SK-N-SH (cell line): ENCODE measurements at regions not wholly inside any gene's neighbourhood (a gene's known extent, or its start where the extent isn't known, plus 50 kb on each side); places are given as distances from the start of the nearest gene placed in this dataset.

Source experiments
- CTCF ChIA-PET: fragments of 300-600, 350-600 bp; formaldehyde crosslinking; extraction: SDS; loops from one replicate; lab custom pipeline; 2021; lab: Yijun Ruan, JAX
- POLR2A ChIA-PET: fragments of 350-600 bp; sonication (Branson Sonifier 250); formaldehyde crosslinking; extraction: SDS; loops from one replicate; lab custom pipeline; 2020; ENCODE audit warnings: antibody characterized with exemption, inconsistent platforms; lab: Yijun Ruan, JAX
- DNase-seq: peaks from one replicate; pipeline ENCODE4 v3.0.0; 2012
- H2AFZ ChIP-seq: fragments of 200-600 bp; sonication (generic); 2 replicates; pipeline ENCODE4 v1.8.1; 2016; ENCODE audit warnings: antibody characterized with exemption, mild to moderate bottlenecking, low read depth
- H3F3A ChIP-seq: fragments of 200-600 bp; sonication (generic); replicated peaks from 2 replicates; pipeline ENCODE3; 2016; ENCODE audit warnings: antibody characterized with exemption, mild to moderate bottlenecking; ENCODE audit not compliant: insufficient read depth
- H3K27ac ChIP-seq, 2 experiments: fragments of 200-500 bp in 1 of 2; fragments of 200-600 bp in 1 of 2; sonication (Bioruptor generic) in 1 of 2; sonication (generic), shearing (Covaris generic) in 1 of 2; 2 replicates each; pipeline versions ENCODE4 v1.5.1 to v1.6.1; 2014 to 2016; ENCODE audit warnings: low read depth in 2 of 2, inconsistent platforms in 1 of 2, low read length in 1 of 2, mild to moderate bottlenecking in 1 of 2, mixed read lengths in 1 of 2
- H3K27me3 ChIP-seq: fragments of 200-600 bp; sonication (generic), shearing (Covaris generic); 2 replicates; pipeline ENCODE4 v1.6.1; 2016; ENCODE audit warnings: mixed run types; ENCODE audit not compliant: insufficient read depth
- H3K36me3 ChIP-seq, 2 experiments: fragments of 200-500 bp in 1 of 2; fragments of 200-600 bp in 1 of 2; sonication (Bioruptor generic) in 1 of 2; sonication (generic) in 1 of 2; replicated peaks in 1 of 2; 2 replicates each; pipeline versions ENCODE3 to v1.5.1; 2014 to 2016; ENCODE audit warnings: low read length in 1 of 2, mild to moderate bottlenecking in 1 of 2; ENCODE audit not compliant: insufficient read depth in 2 of 2, control insufficient read depth in 1 of 2
- H3K4me1 ChIP-seq, 2 experiments: fragments of 200-500 bp in 1 of 2; fragments of 200-600 bp in 1 of 2; sonication (Bioruptor generic) in 1 of 2; sonication (generic), shearing (Covaris generic) in 1 of 2; 2 replicates each; pipeline versions ENCODE4 v1.5.1 to v1.6.1; 2014 to 2016; ENCODE audit warnings: low read depth in 1 of 2, low read length in 1 of 2, mixed run types in 1 of 2; ENCODE audit not compliant: insufficient read depth in 2 of 2, control insufficient read depth in 1 of 2
- H3K4me2 ChIP-seq: fragments of 200-600 bp; sonication (generic), shearing (Covaris generic); 2 replicates; pipeline ENCODE4 v1.6.1; 2017; ENCODE audit warnings: mixed run types
- H3K4me3 ChIP-seq, 2 experiments: fragments of 200-500 bp in 1 of 2; fragments of 200-600 bp in 1 of 2; sonication (Bioruptor generic) in 1 of 2; sonication (generic), shearing (Covaris generic) in 1 of 2; 2 replicates each; pipeline versions ENCODE4 v1.5.1 to v1.8.1; 2014 to 2016; ENCODE audit warnings: low read depth in 2 of 2, inconsistent platforms in 1 of 2, low read length in 1 of 2, mild to moderate bottlenecking in 1 of 2, mixed read lengths in 1 of 2, moderate library complexity in 1 of 2
- H3K79me2 ChIP-seq: fragments of 200-600 bp; sonication (generic); 2 replicates; pipeline ENCODE4 v1.8.1; 2017; ENCODE audit warnings: mild to moderate bottlenecking; ENCODE audit not compliant: insufficient read depth
- H3K9ac ChIP-seq: fragments of 200-600 bp; sonication (generic); 2 replicates; pipeline ENCODE4 v1.6.1; 2017; ENCODE audit warnings: mixed run types
- H3K9me2 ChIP-seq: fragments of 200-600 bp; sonication (generic); 2 replicates; pipeline ENCODE4 v1.6.1; 2017; ENCODE audit warnings: mixed run types
- H3K9me3 ChIP-seq: fragments of 200-600 bp; sonication (generic); 2 replicates; pipeline ENCODE4 v1.6.1; 2017; ENCODE audit warnings: mixed run types, mild to moderate bottlenecking, moderate library complexity
- H4K20me1 ChIP-seq: fragments of 200-600 bp; sonication (generic); 2 replicates; pipeline ENCODE4 v1.6.1; 2017; ENCODE audit warnings: mild to moderate bottlenecking, mixed run types; ENCODE audit not compliant: insufficient read depth
- CHD2 ChIP-seq: fragments of 150-350 bp; IDR thresholded peaks from 2 replicates; pipeline ENCODE4 v1.6.1; 2018; ENCODE audit warnings: low read length; ENCODE audit not compliant: partially characterized antibody
- ELF1 ChIP-seq: IDR thresholded peaks from 2 replicates; pipeline ENCODE4 v1.4.0; 2012
- EZH2phosphoT487 ChIP-seq: fragments of 200-600 bp; sonication (generic); IDR thresholded peaks from 2 replicates; pipeline ENCODE4 v1.6.1; 2017; ENCODE audit warnings: low read depth, mixed run types, mild to moderate bottlenecking, antibody characterized with exemption, moderate library complexity, borderline replicate concordance
- GABPA ChIP-seq: IDR thresholded peaks from 2 replicates; pipeline ENCODE4 v1.4.0; 2012; ENCODE audit warnings: low read depth, mild to moderate bottlenecking
- JUND ChIP-seq: IDR thresholded peaks from 2 replicates; pipeline ENCODE4 v1.4.0; 2012
- MAX ChIP-seq: IDR thresholded peaks from 2 replicates; pipeline ENCODE4 v1.4.0; 2012; ENCODE audit warnings: low read depth
- MEF2A ChIP-seq: IDR thresholded peaks from 2 replicates; pipeline ENCODE4 v1.4.0; 2012; ENCODE audit warnings: low read depth, borderline replicate concordance
- NFIC ChIP-seq: IDR thresholded peaks from 2 replicates; pipeline ENCODE4 v1.4.0; 2012; ENCODE audit warnings: borderline replicate concordance
- PBX3 ChIP-seq: IDR thresholded peaks from 2 replicates; pipeline ENCODE4; 2012
- REST ChIP-seq: IDR thresholded peaks from 2 replicates; pipeline ENCODE4 v1.6.1; 2012; ENCODE audit warnings: mild to moderate bottlenecking, low read depth, low read length, moderate library complexity
- SIN3A ChIP-seq: IDR thresholded peaks from 2 replicates; pipeline ENCODE4 v1.6.1; 2012; ENCODE audit warnings: low read depth, mild to moderate bottlenecking, low read length, moderate library complexity, borderline replicate concordance
- USF1 ChIP-seq: IDR thresholded peaks from 2 replicates; pipeline ENCODE4 v1.4.0; 2012; ENCODE audit warnings: low read depth, borderline replicate concordance
- WGBS: methylation state at CpG from one replicate; pipeline ENCODE4 v1.1.6; 2017; ENCODE audit warnings: low lambda C conversion rate; 5-methylcytosine and 5-hydroxymethylcytosine counted together

GRCh38 chr13:34545461-34545860, 396.6 kb upstream of the NBEA start:
- Histone ChIP-seq H3K4me1 (no peaks in the 10 kb centered on the region), H3K4me3 (no peak overlapping the region), H3K4me2 (no peak overlapping the region), H2AFZ (no peak overlapping the region), H3K9me3 (no peaks in the 10 kb centered on the region), H3K27ac (no peak overlapping the region), H3K9ac (no peak overlapping the region), H3K36me3 (no peaks in the 10 kb centered on the region), H3K9me2 (no peaks in the 10 kb centered on the region), H4K20me1 (no peaks in the 10 kb centered on the region), H3K27me3 (no peaks in the 10 kb centered on the region), H3K79me2 (no peaks in the 10 kb centered on the region), H3F3A (no peaks in the 10 kb centered on the region)
- 97% methylated on average over 2 of the region's 2 CpGs for WGBS
- DNase-seq, result no peak
- ChIA-PET CTCF (interaction anchor here (1.0 kb wide), 1 partner anchor 19 kb away, joined by 3 read pairs; no protein-coding TSS in a partner anchor), POLR2A (no interaction called here)
- no peak for TF ChIP-seq JUND
- no peak for TF ChIP-seq EZH2phosphoT487
- no peak for TF ChIP-seq SIN3A
- no peak for TF ChIP-seq ELF1
- TF ChIP-seq GABPA, result no peak
- no peak for TF ChIP-seq PBX3
- TF ChIP-seq USF1, result no peak
- TF ChIP-seq MAX, result no peak
- TF ChIP-seq REST, result no peak
- no peak for TF ChIP-seq NFIC
- TF ChIP-seq CHD2, result no peak
- TF ChIP-seq MEF2A, result no peak
